ENCODE measurements at regions not wholly inside any gene's neighbourhood (a gene's known extent, or its start where the extent isn't known, plus 50 kb on each side); places are given as distances from the start of the nearest gene placed in this dataset.

DNA sequence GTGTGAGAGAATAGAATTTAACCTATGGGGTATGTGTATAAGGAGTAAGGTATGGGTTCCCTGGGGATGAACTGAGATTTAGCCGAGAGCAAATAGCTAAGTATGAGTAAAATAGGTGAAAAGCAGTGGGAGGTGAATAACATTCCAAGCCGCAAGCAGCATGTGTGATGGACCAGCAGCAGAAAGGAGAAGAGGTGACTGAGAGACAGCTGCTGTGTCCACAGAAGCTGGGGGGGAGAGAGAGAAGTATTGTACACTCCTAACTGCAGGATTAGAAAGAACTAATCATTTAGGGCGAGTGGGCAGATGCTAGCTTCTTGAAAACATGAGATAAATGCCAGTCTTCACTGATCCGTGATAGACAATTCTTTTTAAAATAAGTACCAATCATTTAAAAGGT lies 296.0 kb downstream of the KLHL4 start:
- TF ChIP-seq EZH2 (IDR thresholded peaks at IDR 0.05; ENCODE audit: insufficient read depth, poor library complexity, severe bottlenecking): no peak
- no peak for TF ChIP-seq EZH2phosphoT487 (IDR thresholded peaks at IDR 0.05; ENCODE audit: insufficient read depth, low read depth)

All from GM23248 (cell line).